ENCODE measurements at regions not wholly inside any gene's neighbourhood (a gene's known extent, or its start where the extent isn't known, plus 50 kb on each side); places are given as distances from the start of the nearest gene placed in this dataset.

DNA sequence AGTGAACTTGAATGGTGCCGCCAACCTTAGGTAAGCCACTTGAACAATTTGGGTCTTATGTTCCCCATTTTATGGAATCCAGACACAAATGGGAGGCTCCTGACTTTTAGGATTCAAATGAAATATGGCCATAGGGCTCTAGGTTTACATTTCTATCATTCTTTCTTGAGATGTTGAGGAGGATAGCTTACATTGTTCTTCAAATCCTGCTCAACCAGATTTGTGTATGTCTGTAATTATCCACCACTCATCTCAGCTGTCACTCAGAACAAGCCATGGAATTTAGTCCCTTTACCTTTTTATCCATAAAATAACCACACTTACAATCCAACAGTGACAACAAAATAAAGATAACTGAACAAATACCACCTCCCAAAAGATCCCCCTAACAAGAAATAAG, 682.9 kb upstream of the PTBP2 start:
- TF ChIP-seq, protein P1, sequence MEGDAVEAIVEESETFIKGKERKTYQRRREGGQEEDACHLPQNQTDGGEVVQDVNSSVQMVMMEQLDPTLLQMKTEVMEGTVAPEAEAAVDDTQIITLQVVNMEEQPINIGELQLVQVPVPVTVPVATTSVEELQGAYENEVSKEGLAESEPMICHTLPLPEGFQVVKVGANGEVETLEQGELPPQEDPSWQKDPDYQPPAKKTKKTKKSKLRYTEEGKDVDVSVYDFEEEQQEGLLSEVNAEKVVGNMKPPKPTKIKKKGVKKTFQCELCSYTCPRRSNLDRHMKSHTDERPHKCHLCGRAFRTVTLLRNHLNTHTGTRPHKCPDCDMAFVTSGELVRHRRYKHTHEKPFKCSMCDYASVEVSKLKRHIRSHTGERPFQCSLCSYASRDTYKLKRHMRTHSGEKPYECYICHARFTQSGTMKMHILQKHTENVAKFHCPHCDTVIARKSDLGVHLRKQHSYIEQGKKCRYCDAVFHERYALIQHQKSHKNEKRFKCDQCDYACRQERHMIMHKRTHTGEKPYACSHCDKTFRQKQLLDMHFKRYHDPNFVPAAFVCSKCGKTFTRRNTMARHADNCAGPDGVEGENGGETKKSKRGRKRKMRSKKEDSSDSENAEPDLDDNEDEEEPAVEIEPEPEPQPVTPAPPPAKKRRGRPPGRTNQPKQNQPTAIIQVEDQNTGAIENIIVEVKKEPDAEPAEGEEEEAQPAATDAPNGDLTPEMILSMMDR (IDR thresholded peaks at IDR 0.05; ENCODE audit: insufficient read depth, low read length) = no peak
- no peak for TF ChIP-seq POLR2AphosphoS5 (IDR thresholded peaks at IDR 0.05; ENCODE audit: low read depth)
- TF ChIP-seq, protein P2, sequence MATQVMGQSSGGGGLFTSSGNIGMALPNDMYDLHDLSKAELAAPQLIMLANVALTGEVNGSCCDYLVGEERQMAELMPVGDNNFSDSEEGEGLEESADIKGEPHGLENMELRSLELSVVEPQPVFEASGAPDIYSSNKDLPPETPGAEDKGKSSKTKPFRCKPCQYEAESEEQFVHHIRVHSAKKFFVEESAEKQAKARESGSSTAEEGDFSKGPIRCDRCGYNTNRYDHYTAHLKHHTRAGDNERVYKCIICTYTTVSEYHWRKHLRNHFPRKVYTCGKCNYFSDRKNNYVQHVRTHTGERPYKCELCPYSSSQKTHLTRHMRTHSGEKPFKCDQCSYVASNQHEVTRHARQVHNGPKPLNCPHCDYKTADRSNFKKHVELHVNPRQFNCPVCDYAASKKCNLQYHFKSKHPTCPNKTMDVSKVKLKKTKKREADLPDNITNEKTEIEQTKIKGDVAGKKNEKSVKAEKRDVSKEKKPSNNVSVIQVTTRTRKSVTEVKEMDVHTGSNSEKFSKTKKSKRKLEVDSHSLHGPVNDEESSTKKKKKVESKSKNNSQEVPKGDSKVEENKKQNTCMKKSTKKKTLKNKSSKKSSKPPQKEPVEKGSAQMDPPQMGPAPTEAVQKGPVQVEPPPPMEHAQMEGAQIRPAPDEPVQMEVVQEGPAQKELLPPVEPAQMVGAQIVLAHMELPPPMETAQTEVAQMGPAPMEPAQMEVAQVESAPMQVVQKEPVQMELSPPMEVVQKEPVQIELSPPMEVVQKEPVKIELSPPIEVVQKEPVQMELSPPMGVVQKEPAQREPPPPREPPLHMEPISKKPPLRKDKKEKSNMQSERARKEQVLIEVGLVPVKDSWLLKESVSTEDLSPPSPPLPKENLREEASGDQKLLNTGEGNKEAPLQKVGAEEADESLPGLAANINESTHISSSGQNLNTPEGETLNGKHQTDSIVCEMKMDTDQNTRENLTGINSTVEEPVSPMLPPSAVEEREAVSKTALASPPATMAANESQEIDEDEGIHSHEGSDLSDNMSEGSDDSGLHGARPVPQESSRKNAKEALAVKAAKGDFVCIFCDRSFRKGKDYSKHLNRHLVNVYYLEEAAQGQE (IDR thresholded peaks at IDR 0.05; ENCODE audit: insufficient replicate concordance, low read depth) = no peak
- TF ChIP-seq SPI1 (IDR thresholded peaks at IDR 0.05; ENCODE audit: borderline replicate concordance, low read depth) = no peak
